HEK293T (cell line): ENCODE measurements at regions not wholly inside any gene's neighbourhood (a gene's known extent, or its start where the extent isn't known, plus 50 kb on each side); places are given as distances from the start of the nearest gene placed in this dataset.
"Not testable (repeated sequence)": the region's sequence is repeated elsewhere in the genome, so short reads cannot be mapped to it uniquely, and the experiment has no call there.

Source experiments
- FOXK2 ChIP-seq: fragments of 450-650 bp; IDR thresholded peaks from 2 replicates; pipeline ENCODE4 v1.6.1; 2016; ENCODE audit warnings: mild to moderate bottlenecking
- TF ChIP-seq, protein P1 (sequence below): fragments of 450-650 bp; IDR thresholded peaks from 2 replicates; pipeline ENCODE4 v1.6.1; 2016

DNA sequence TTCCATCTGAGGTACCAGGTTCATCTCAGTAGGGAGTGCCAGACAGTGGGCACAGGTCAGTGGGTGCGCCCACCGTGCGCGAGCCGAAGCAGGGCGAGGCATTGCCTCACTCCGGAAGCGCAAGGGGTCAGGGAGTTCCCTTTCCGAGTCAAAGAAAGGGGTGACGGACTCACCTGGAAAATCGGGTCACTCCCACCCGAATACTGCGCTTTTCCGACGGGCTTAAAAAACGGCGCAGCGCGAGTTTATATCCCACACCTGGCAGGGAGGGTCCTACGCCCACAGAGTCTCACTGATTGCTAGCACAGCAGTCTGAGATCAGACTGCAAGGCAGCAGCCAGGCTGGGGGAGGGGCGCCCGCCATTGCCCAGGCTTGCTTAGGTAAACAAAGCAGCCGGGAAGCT, 101.5 kb upstream of the POMZP3 start:
- TF ChIP-seq FOXK2 = not testable (repeated sequence)
- TF ChIP-seq, protein P1, sequence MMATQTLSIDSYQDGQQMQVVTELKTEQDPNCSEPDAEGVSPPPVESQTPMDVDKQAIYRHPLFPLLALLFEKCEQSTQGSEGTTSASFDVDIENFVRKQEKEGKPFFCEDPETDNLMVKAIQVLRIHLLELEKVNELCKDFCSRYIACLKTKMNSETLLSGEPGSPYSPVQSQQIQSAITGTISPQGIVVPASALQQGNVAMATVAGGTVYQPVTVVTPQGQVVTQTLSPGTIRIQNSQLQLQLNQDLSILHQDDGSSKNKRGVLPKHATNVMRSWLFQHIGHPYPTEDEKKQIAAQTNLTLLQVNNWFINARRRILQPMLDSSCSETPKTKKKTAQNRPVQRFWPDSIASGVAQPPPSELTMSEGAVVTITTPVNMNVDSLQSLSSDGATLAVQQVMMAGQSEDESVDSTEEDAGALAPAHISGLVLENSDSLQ = not testable (repeated sequence)
